Lower leg skin (tissue), 4 donors: ENCODE measurements at regions not wholly inside any gene's neighbourhood (a gene's known extent, or its start where the extent isn't known, plus 50 kb on each side); places are given as distances from the start of the nearest gene placed in this dataset.

ENCODE experiments used
- DNase-seq, 2 donors: peaks; one replicate each; pipeline ENCODE4 v3.0.0-alpha.2; 2019; ENCODE audit warnings: low spot score in 2 of 2
- H3K4me3 ChIP-seq: fragments of 200-600 bp; sonication (generic); 2 replicates; pipeline ENCODE4 v1.5.1; 2017; ENCODE audit warnings: mild to moderate bottlenecking, low read depth; ENCODE audit not compliant: poor library complexity, severe bottlenecking
- CTCF ChIP-seq, 3 donors: fragments of 450-650 bp; IDR thresholded peaks; one replicate each; pipeline ENCODE4 v1.5.1; 2016; ENCODE audit warnings: antibody characterized with exemption in 3 of 3, mild to moderate bottlenecking in 3 of 3, moderate library complexity in 2 of 3
- POLR2A ChIP-seq, 2 donors: fragments of 450-650 bp; IDR thresholded peaks; one replicate each; pipeline ENCODE4 v1.6.1; 2016 to 2017; ENCODE audit warnings: antibody characterized with exemption in 2 of 2, mild to moderate bottlenecking in 1 of 2, moderate library complexity in 1 of 2
- WGBS, 2 donors: methylation state at CpG; one replicate each; pipeline ENCODE4 v1.1.5; 2018; 5-methylcytosine and 5-hydroxymethylcytosine counted together
- intact Hi-C: fragments of 100-400 bp; cut with DNase I; formaldehyde crosslinking; loops from one replicate; pipeline ENCODE4 v1.15.0; 2023; ENCODE audit warnings: low total_unique reads

GRCh38 chr17:27078296-27078695 is 215.6 kb upstream of the WSB1 start:
- intact Hi-C loops: no loop called here
- WGBS, 2 donors: 41 to 42% methylated on average over 2 of the region's 2 CpGs
- no peak for TF ChIP-seq POLR2A (IDR thresholded peaks at IDR 0.05)
- no peak for TF ChIP-seq CTCF (IDR thresholded peaks at IDR 0.05)
- H3K4me3 ChIP-seq: no peak overlapping the region
- no peak for DNase-seq

DNA sequence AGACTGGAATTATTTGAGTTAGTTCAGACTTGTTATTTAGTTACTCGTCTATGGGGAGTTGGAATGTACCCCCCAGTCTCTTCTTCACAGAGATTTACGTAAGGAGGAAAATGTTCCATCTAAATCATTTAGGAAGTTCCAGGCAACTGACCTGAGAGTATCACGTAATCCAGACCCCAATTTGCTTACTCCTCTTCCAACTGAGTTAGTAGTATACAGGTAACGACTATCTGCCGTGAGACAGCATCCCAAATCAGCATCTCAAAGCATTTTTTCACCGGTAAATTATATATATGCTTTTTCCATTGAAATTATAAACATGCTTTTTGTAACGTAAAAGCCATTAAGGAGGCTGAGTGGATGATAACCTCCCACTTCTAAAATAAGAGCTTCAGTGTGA is 214.3 kb upstream of the WSB1 start:
- intact Hi-C loops: no loop called here
- 49 to 55% methylated on average over 7 of the region's 7 CpGs for WGBS, 2 donors
- TF ChIP-seq POLR2A (IDR thresholded peaks at IDR 0.05): no peak
- no peak for TF ChIP-seq CTCF (IDR thresholded peaks at IDR 0.05)

GRCh38 chr17:27081002-27081638 is 212.8 kb upstream of the WSB1 start:
- WGBS, 2 donors: 57 to 72% methylated on average over 4 of the region's 4 CpGs
- intact Hi-C loops: no loop called here
- DNase-seq: no peak
- TF ChIP-seq POLR2A (IDR thresholded peaks at IDR 0.05): no peak
- no peak for TF ChIP-seq CTCF (IDR thresholded peaks at IDR 0.05)
- H3K4me3 ChIP-seq: no peak overlapping the region

More for the DNA sequence above, 214.3 kb upstream of the WSB1 start:
- no peak overlapping the region for H3K4me3 ChIP-seq
- DNase-seq: no peak

- intact Hi-C loops: no loop called here
- no peak overlapping the region for H3K4me3 ChIP-seq
- no peak for TF ChIP-seq CTCF (IDR thresholded peaks at IDR 0.05)
- WGBS, 2 donors: 77 to 80% methylated on average over 7 of the region's 7 CpGs
- peak in 1 of 2 donors; percentile 64 for DNase-seq
Measured at GRCh38 chr17:27082023-27082774, 211.7 kb upstream of the WSB1 start.

DNA sequence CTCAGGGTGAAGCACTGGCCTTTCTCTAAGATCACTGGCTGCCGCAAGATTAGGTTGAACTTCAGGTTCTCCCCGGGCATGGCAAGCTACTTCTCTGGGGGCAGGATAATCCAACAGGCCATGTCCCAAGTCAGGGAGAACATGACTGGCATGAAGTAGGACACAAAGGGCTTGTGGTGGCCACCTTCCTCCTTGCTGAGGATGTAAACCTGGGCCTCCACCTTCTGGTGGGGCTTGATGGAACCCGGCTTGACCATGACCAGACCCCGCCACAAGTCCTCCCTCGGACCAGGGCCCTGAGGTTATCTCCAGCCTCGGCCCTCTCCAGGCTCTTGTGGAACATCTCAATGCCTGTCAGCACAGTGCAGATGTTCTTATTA is 211.1 kb upstream of the WSB1 start:
- H3K4me3 ChIP-seq: no peak overlapping the region
- 86 to 90% methylated on average over 6 of the region's 6 CpGs for WGBS, 2 donors
- intact Hi-C loops: no loop called here
- DNase-seq: peak in 1 of 2 donors; percentile 65
- TF ChIP-seq POLR2A (IDR thresholded peaks at IDR 0.05): no peak
- TF ChIP-seq CTCF (IDR thresholded peaks at IDR 0.05): no peak
